Pancreas (tissue), 10 donors: ENCODE measurements at regions not wholly inside any gene's neighbourhood (a gene's known extent, or its start where the extent isn't known, plus 50 kb on each side); places are given as distances from the start of the nearest gene placed in this dataset.

Experiments
- ATAC-seq, 4 donors: fragments of 200-7000 bp; cut with Tn5 transposase; one replicate each; pipeline versions ENCODE4 v1.8.0 to v1.9.1; 2020; ENCODE audit warnings: mild to moderate bottlenecking in 4 of 4, moderate library complexity in 4 of 4
- DNase-seq, 6 donors: peaks; one replicate each; pipeline ENCODE4 v3.0.0-alpha.2; 2020
- FAIRE-seq: peaks from 2 replicates; lab custom pipeline; 2012; peaks lifted over from hg19 to GRCh38; lab: Jason Lieb, UNC
- H3K27ac ChIP-seq, 4 donors: fragments of 200-600 bp; sonication (generic); 1 replicate in 3 of 4; 2 replicates in 1 of 4; pipeline versions ENCODE4 v1.5.0 to v1.8.0; 2020
- H3K27me3 ChIP-seq, 4 donors: fragments of 200-600 bp; one replicate each; pipeline ENCODE4 v1.8.0; 2021
- H3K36me3 ChIP-seq, 3 donors: fragments of 200-600 bp; sonication (generic) in 1 of 3; one replicate each; pipeline versions ENCODE4 v1.5.0 to v1.8.0; 2020 to 2021
- H3K4me1 ChIP-seq, 3 donors: fragments of 200-600 bp; one replicate each; pipeline ENCODE4 v1.8.0; 2021
- H3K4me3 ChIP-seq, 4 donors: fragments of 200-600 bp; sonication (generic) in 2 of 4; one replicate each; pipeline versions ENCODE4 v1.5.0 to v1.8.0; 2020 to 2021
- H3K9me3 ChIP-seq, 4 donors: fragments of 200-600 bp; one replicate each; pipeline ENCODE4 v1.8.0; 2021
- CTCF ChIP-seq, 4 donors: fragments of 200-600 bp; sonication (generic) in 3 of 4; IDR thresholded peaks; one replicate each; pipeline versions ENCODE4 v1.5.0 to v1.8.0; 2021; ENCODE audit warnings: antibody characterized with exemption in 4 of 4
- WGBS, 2 donors: extraction: QIAGEN DNeasy Blood & Tissue Kit; methylation state at CpG; one replicate each; pipeline ENCODE4 v1.1.7; 2013; 5-methylcytosine and 5-hydroxymethylcytosine counted together
- intact Hi-C, 3 donors: fragments of 100-400 bp; cut with DNase I; formaldehyde crosslinking; loops; one replicate each; pipeline versions ENCODE4 v1.11.1 to v1.14.2; 2022
- donor health status: healthy with polysubstance abuse.
- donor health status: DM: no; HTN: no; CAD: no; lungs with moderate emphysema.
- donor health status: DM: no; HTN: no; CAD: no.
- donor health status: control.
- donor health status: control.
- donor health status: Bipolar disorder and iron deficiency.
- donor health status: DM: yes; HTN: yes; CAD: no.
- donor health status: DM: no; HTN: no; CAD: no.
- donor health status: DM: no; HTN: no; CAD: no.
- donor health status: DM: yes; HTN: yes; CAD: no.

GRCh38 chr11:21896746-21897602, 295.9 kb upstream of the ANO5 start:
- WGBS, 2 donors, result 64 to 72% methylated on average over 3 of the region's 3 CpGs
- H3K4me3 ChIP-seq, result no peak overlapping the region
- no peak overlapping the region for H3K27ac ChIP-seq
- no peaks in the 10 kb centered on the region for H3K27me3 ChIP-seq
- H3K9me3 ChIP-seq, result no peaks in the 10 kb centered on the region
- intact Hi-C loops, result no loop called here
- H3K4me1 ChIP-seq, result no peaks in the 10 kb centered on the region
- no peak for FAIRE-seq
- no peaks in the 10 kb centered on the region for H3K36me3 ChIP-seq
- peak in 2 of 4 donors; percentile 14 to 27 for ATAC-seq
- no peak for DNase-seq
- no peak for TF ChIP-seq CTCF (IDR thresholded peaks at IDR 0.05)

GRCh38 chr11:21897752-21898151, 295.1 kb upstream of the ANO5 start:
- no peak for FAIRE-seq
- intact Hi-C loops, result no loop called here
- 75 to 76% methylated on average over 1 of the region's 1 CpG for WGBS, 2 donors
- no peak for ATAC-seq
- Histone ChIP-seq H3K27ac (no peak overlapping the region), H3K36me3 (no peaks in the 10 kb centered on the region), H3K27me3 (no peaks in the 10 kb centered on the region), H3K4me1 (no peaks in the 10 kb centered on the region), H3K9me3 (no peaks in the 10 kb centered on the region), H3K4me3 (no peak overlapping the region)
- TF ChIP-seq CTCF (IDR thresholded peaks at IDR 0.05), result no peak
- no peak for DNase-seq

DNA sequence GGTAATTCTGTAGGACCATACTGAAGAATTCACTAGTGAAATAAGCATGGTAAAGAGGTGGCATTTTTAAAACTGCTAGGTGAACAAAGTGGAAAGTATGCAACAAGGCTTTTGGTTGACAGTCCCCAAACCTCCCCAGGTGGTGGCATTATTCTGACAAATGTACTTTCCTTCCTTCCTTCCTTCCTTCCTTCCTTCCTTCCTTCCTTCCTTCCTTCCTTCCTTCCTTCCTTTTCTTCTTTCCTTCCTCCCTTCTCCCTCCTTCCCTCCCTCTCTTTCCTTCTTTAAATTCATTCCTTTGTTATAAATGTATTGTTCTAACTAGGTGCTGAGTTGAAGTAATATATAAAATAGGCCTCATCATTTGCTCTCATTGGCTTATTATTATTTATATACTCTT, 284.7 kb upstream of the ANO5 start:
- Histone ChIP-seq H3K4me1 (no peaks in the 10 kb centered on the region), H3K9me3 (no peaks in the 10 kb centered on the region), H3K4me3 (no peak overlapping the region), H3K36me3 (no peaks in the 10 kb centered on the region), H3K27ac (no peak overlapping the region), H3K27me3 (no peaks in the 10 kb centered on the region)
- DNase-seq, result no peak
- TF ChIP-seq CTCF (IDR thresholded peaks at IDR 0.05), result no peak
- no peak for ATAC-seq
- FAIRE-seq, result no peak
- intact Hi-C loops, result no loop called here

- intact Hi-C loops, result no loop called here
- Histone ChIP-seq H3K4me3 (no peak overlapping the region), H3K9me3 (no peaks in the 10 kb centered on the region), H3K36me3 (no peaks in the 10 kb centered on the region), H3K4me1 (no peaks in the 10 kb centered on the region), H3K27ac (no peak overlapping the region), H3K27me3 (no peaks in the 10 kb centered on the region)
- WGBS, 2 donors, result 19 to 27% methylated on average over 2 of the region's 2 CpGs
- no peak for FAIRE-seq
- DNase-seq, result no peak
- no peak for TF ChIP-seq CTCF (IDR thresholded peaks at IDR 0.05)
- peak; percentile 46 to 78 (median 58) for ATAC-seq
These were observed 283.7 kb upstream of the ANO5 start for GRCh38 chr11:21909145-21909544.

GRCh38 chr11:21911061-21911460, 281.8 kb upstream of the ANO5 start:
- no peak for TF ChIP-seq CTCF (IDR thresholded peaks at IDR 0.05)
- FAIRE-seq (no peak), ATAC-seq (no peak), DNase-seq (no peak)
- intact Hi-C loops, result no loop called here
- H3K36me3 ChIP-seq, result no peaks in the 10 kb centered on the region
- H3K4me1 ChIP-seq, result no peaks in the 10 kb centered on the region
- no peak overlapping the region for H3K27ac ChIP-seq
- WGBS, 2 donors, result 61 to 75% methylated on average over 2 of the region's 2 CpGs
- H3K9me3 ChIP-seq, result no peaks in the 10 kb centered on the region
- no peak overlapping the region for H3K4me3 ChIP-seq
- H3K27me3 ChIP-seq, result no peaks in the 10 kb centered on the region
